ENCODE measurements at regions not wholly inside any gene's neighbourhood (a gene's known extent, or its start where the extent isn't known, plus 50 kb on each side); places are given as distances from the start of the nearest gene placed in this dataset.

DNA sequence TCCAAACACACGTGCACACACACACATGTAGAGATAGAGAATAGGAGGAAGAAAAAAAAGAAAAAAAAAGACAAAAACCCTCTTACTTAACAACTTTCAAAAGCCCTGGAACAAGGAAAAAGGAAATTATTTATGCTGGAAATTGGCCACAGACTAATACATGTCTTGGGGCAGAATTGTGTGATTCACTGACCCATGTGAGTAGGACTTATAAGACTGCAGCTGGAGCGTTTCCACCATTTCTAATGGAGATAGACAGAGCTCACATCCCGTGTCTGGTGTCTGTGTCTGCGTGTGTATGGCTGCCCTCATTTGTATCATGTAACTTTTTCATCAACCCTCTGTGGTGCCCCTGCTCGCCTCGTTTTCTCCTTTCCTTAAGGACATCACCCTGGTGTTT lies 99.8 kb upstream of the PDE10A start (continued):
- TF ChIP-seq NPAS2 (CRISPR knock-in tag; IDR thresholded peaks at IDR 0.05; ENCODE audit: borderline replicate concordance) (no peak), ZNF234 (CRISPR knock-in tag; conservative IDR thresholded peaks at IDR 0.05) (no peak), CBFB (CRISPR knock-in tag; IDR thresholded peaks at IDR 0.05) (no peak), ZNF792 (CRISPR knock-in tag; IDR thresholded peaks at IDR 0.05) (no peak)
- TF ChIP-seq, protein P1, sequence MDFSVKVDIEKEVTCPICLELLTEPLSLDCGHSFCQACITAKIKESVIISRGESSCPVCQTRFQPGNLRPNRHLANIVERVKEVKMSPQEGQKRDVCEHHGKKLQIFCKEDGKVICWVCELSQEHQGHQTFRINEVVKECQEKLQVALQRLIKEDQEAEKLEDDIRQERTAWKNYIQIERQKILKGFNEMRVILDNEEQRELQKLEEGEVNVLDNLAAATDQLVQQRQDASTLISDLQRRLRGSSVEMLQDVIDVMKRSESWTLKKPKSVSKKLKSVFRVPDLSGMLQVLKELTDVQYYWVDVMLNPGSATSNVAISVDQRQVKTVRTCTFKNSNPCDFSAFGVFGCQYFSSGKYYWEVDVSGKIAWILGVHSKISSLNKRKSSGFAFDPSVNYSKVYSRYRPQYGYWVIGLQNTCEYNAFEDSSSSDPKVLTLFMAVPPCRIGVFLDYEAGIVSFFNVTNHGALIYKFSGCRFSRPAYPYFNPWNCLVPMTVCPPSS (IDR thresholded peaks at IDR 0.05), result no peak

DNA sequence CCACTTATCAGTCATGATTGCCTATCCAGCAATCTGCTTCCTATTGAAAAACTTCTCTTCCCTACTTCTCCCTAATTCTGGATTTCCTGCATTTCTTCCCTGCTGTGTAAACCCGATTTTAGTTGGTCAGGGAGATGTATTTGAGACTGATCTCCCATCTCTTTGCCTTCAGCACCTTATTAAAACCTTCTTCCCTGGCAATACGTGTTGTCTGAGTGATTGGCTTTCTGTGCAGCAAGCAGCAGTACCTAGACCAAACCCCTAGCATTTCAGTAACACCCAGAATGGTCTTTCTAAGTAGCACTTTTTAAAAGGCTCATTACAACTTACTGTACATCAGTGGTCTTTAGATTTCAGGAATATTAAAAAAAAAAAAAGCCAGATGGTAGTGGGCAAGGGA lies 99.1 kb upstream of the PDE10A start:
- Histone ChIP-seq H2AFZ (ENCODE audit: low read length) (no peak overlapping the region), H3K36me3 (replicated peaks in 1 of 2; ENCODE audit: control insufficient read depth in 1 of 2, insufficient read depth in 2 of 2, low read length in 2 of 2) (no peaks in the 10 kb centered on the region), H3K4me1 (ENCODE audit: insufficient read depth, low read length) (no peaks in the 10 kb centered on the region), H3K27ac (ENCODE audit: extremely low read length, insufficient read depth, low read length) (no peak overlapping the region), H4K20me1 (ENCODE audit: insufficient read depth, low read length) (no peaks in the 10 kb centered on the region), H3K9me3 (ENCODE audit: low read length) (peaks cover 20% of the 10 kb centered on the region), H3K79me2 (ENCODE audit: insufficient read depth, low read length) (no peaks in the 10 kb centered on the region), H3K9ac (ENCODE audit: insufficient read depth, low read depth, low read length) (no peak overlapping the region), H3K27me3 (ENCODE audit: control insufficient read depth in 1 of 2, insufficient read depth in 2 of 2, low read length in 2 of 2) (peaks cover 0 to 20% of the 10 kb centered on the region in 2 experiments; a peak in 2 of 5 replicates), H3K4me2 (ENCODE audit: low read depth, low read length) (no peak overlapping the region), H3K4me3 (replicated peaks in 1 of 3; ENCODE audit: insufficient read depth in 1 of 3, low read depth in 2 of 3, low read length in 3 of 3) (no peak overlapping the region)
- no TSS peak for BruUV-seq (replicated peaks)
- FAIRE-seq (no peak), ATAC-seq (no peak), DNase-seq (ENCODE audit: low spot score) (no peak)
- WGBS (ENCODE audit: low lambda C conversion rate), result 1% methylated on average over 2 of the region's 2 CpGs
- in situ Hi-C loops (cut with HindIII; ENCODE audit: extremely low pct_ligation_motif_present, low pct_unique_long_range_greater_than_20kb), result no loop called here
- POLR2A ChIA-PET, result no interaction called here
- no peak for TF ChIP-seq HOXA3 (CRISPR knock-in tag; IDR thresholded peaks at IDR 0.05)
- intact Hi-C loops (cut with micrococcal nuclease; ENCODE audit: unreplicated experiment), result no loop called here
- CTCF ChIA-PET (ENCODE audit: low intra/inter-chr PET ratio, low total read pairs), result no interaction called here

DNA sequence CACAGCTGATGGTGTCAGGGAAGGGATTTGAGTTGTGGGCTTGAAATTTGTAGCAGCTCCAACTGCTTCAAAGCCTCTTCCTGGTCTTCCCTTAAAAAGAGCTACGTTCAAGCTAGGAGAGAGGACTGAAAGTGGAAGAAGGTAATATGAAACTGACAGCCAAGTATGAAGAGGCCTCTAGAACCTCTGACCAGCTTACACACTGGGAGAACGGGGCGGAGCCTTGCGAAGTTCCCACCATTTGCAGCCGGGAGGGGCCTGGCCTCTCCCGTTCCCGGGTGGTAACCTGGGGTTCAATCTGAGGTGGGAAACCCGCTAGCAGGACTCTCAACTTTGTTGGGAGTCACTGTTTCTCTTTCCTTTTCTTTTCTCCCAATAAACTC lies 97.8 kb upstream of the PDE10A start:
- Histone ChIP-seq H3K27me3 (ENCODE audit: control insufficient read depth in 1 of 2, insufficient read depth in 2 of 2, low read length in 2 of 2) (peaks cover 0 to 10% of the 10 kb centered on the region in 2 experiments; a peak in 2 of 5 replicates), H3K27ac (ENCODE audit: extremely low read length, insufficient read depth, low read length) (no peak overlapping the region), H3K9me3 (ENCODE audit: low read length) (peaks cover 20% of the 10 kb centered on the region), H2AFZ (ENCODE audit: low read length) (no peak overlapping the region), H3K9ac (ENCODE audit: insufficient read depth, low read depth, low read length) (no peak overlapping the region), H4K20me1 (ENCODE audit: insufficient read depth, low read length) (no peaks in the 10 kb centered on the region), H3K4me3 (replicated peaks in 1 of 3; ENCODE audit: insufficient read depth in 1 of 3, low read depth in 2 of 3, low read length in 3 of 3) (no peak overlapping the region), H3K4me2 (ENCODE audit: low read depth, low read length) (no peak overlapping the region), H3K79me2 (ENCODE audit: insufficient read depth, low read length) (no peaks in the 10 kb centered on the region), H3K36me3 (replicated peaks in 1 of 2; ENCODE audit: control insufficient read depth in 1 of 2, insufficient read depth in 2 of 2, low read length in 2 of 2) (no peaks in the 10 kb centered on the region), H3K4me1 (ENCODE audit: insufficient read depth, low read length) (no peaks in the 10 kb centered on the region)
- no TSS peak for BruUV-seq (replicated peaks)
- TF ChIP-seq, protein P2, sequence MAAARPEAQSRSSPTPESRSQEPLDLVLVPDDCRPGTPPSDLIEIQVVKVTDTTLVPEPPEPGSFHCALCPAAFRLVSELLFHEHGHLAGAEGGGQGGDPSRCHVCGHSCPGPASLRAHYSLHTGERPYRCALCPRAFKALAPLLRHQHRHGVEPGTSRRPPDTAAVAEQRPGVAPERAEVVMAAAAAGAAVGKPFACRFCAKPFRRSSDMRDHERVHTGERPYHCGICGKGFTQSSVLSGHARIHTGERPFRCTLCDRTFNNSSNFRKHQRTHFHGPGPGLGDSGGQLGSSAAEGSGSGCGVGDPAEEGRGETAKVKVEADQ (CRISPR knock-in tag; IDR thresholded peaks at IDR 0.05; ENCODE audit: borderline replicate concordance), result no peak
- TF ChIP-seq, protein P3, sequence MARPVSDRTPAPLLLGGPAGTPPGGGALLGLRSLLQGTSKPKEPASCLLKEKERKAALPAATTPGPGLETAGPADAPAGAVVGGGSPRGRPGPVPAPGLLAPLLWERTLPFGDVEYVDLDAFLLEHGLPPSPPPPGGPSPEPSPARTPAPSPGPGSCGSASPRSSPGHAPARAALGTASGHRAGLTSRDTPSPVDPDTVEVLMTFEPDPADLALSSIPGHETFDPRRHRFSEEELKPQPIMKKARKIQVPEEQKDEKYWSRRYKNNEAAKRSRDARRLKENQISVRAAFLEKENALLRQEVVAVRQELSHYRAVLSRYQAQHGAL (CRISPR knock-in tag; IDR thresholded peaks at IDR 0.05; ENCODE audit: not compliant biosample characterization), result no peak
- TF ChIP-seq ZNF160 (CRISPR knock-in tag; IDR thresholded peaks at IDR 0.05) (no peak), ZSCAN9 (CRISPR knock-in tag; IDR thresholded peaks at IDR 0.05; ENCODE audit: borderline replicate concordance) (no peak), ZNF792 (CRISPR knock-in tag; IDR thresholded peaks at IDR 0.05) (no peak)
- TF ChIP-seq, protein P4, sequence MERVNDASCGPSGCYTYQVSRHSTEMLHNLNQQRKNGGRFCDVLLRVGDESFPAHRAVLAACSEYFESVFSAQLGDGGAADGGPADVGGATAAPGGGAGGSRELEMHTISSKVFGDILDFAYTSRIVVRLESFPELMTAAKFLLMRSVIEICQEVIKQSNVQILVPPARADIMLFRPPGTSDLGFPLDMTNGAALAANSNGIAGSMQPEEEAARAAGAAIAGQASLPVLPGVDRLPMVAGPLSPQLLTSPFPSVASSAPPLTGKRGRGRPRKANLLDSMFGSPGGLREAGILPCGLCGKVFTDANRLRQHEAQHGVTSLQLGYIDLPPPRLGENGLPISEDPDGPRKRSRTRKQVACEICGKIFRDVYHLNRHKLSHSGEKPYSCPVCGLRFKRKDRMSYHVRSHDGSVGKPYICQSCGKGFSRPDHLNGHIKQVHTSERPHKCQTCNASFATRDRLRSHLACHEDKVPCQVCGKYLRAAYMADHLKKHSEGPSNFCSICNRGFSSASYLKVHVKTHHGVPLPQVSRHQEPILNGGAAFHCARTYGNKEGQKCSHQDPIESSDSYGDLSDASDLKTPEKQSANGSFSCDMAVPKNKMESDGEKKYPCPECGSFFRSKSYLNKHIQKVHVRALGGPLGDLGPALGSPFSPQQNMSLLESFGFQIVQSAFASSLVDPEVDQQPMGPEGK (CRISPR knock-in tag; IDR thresholded peaks at IDR 0.05), result no peak
- POLR2A ChIA-PET, result no interaction called here
- WGBS (ENCODE audit: low lambda C conversion rate), result 12% methylated on average over 8 of the region's 8 CpGs
- no peak for DNase-seq (ENCODE audit: low spot score)
- in situ Hi-C loops (cut with HindIII; ENCODE audit: extremely low pct_ligation_motif_present, low pct_unique_long_range_greater_than_20kb), result no loop called here
- ATAC-seq, result no peak
- FAIRE-seq, result no peak
- CTCF ChIA-PET (ENCODE audit: low intra/inter-chr PET ratio, low total read pairs), result no interaction called here
- intact Hi-C loops (cut with micrococcal nuclease; ENCODE audit: unreplicated experiment), result no loop called here
